HFF-Myc (cell line): ENCODE measurements at regions not wholly inside any gene's neighbourhood (a gene's known extent, or its start where the extent isn't known, plus 50 kb on each side); places are given as distances from the start of the nearest gene placed in this dataset.

Source experiments
- DNase-seq: peaks from one replicate; pipeline ENCODE4 v3.0.0-alpha.2; 2011; ENCODE audit warnings: low read depth; ENCODE audit errors: extremely low read depth
- H3K4me3 ChIP-seq: replicated peaks from 2 replicates; pipeline ENCODE4 v1.5.1; 2011; ENCODE audit warnings: low read depth, mild to moderate bottlenecking, control low read depth, low read length
- CTCF ChIP-seq: IDR thresholded peaks from 2 replicates; pipeline ENCODE4 v1.5.1; 2012; ENCODE audit warnings: mild to moderate bottlenecking, low read depth, low read length, control low read depth; ENCODE audit errors: missing control alignments

GRCh38 chr15:95350908-95351307 is 979.6 kb upstream of the NR2F2 start:
- TF ChIP-seq CTCF: no peak
- H3K4me3 ChIP-seq: no peak overlapping the region
- no peak for DNase-seq

- H3K4me3 ChIP-seq: no peak overlapping the region
- TF ChIP-seq CTCF: no peak
- DNase-seq: no peak
These were observed 977.8 kb upstream of the NR2F2 start for GRCh38 chr15:95352631-95353187.

DNA sequence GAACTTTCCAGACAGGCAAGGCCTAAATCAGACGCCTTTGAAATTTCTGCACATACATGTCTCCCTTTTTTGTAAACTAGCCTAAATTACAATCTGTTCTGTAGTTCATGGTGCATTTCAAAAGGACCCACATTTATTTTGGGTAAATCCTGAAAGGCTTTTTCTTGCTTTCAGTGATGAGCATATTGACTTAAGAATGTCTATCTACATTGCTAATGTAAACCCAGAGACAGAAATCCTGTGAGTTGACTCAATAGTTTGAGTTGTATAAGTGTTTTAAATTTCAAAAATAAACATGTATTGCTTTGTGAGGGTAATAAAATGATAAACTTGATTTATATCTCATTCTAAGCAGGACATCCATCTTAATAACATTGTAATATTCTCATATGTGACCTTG is 977.0 kb upstream of the NR2F2 start:
- no peak for DNase-seq
- no peak for TF ChIP-seq CTCF
- H3K4me3 ChIP-seq: no peak overlapping the region

DNA sequence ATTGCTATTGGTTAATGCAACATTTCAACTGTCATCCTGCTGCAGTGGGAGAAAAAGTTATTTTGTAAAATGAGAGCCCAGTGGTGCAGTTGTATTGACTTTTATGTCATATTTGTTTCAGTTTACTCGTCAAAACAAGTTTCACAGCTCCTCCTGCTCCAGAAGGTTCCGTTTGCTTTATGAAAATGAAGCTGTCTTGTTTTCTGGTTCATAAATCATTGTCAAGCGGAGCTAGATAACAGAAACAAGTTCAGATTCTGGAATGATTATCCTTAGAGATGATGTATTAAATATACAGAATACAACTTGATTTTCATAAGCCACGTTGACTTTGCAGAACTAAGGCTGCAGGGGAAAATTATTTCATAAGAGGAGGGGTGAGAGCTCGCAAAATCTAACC is 970.5 kb upstream of the NR2F2 start:
- H3K4me3 ChIP-seq: no peak overlapping the region
- no peak for TF ChIP-seq CTCF
- DNase-seq: no peak

- no peak for TF ChIP-seq CTCF
- no peak for DNase-seq
These were observed 968.2 kb upstream of the NR2F2 start for GRCh38 chr15:95362306-95362705.

DNA sequence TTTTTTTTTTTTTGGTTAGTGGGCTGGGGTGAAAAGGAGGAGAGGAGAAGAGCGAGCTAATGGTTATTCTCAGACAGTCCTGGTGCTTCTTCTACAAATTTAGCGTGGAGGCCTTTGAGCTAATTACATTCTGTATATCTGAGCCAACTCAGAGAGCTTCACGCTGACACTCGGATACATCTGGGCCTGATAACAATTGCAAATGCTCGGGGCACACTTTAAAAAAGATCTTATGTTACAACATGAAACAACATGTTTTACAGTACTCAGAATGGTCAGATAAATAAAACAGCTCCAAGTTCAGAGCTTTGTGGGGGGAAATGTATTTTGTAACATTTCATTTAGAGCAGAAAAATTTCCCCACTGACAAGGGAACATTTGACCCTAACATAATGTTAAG is 966.9 kb upstream of the NR2F2 start:
- no peak overlapping the region for H3K4me3 ChIP-seq
- DNase-seq: peak; percentile 46
- no peak for TF ChIP-seq CTCF

More at GRCh38 chr15:95362306-95362705, 968.2 kb upstream of the NR2F2 start:
- no peak overlapping the region for H3K4me3 ChIP-seq

- no peak for DNase-seq
- no peak overlapping the region for H3K4me3 ChIP-seq
- TF ChIP-seq CTCF: no peak
These were observed 964.9 kb upstream of the NR2F2 start for GRCh38 chr15:95365511-95366107.
